ENCODE measurements at regions not wholly inside any gene's neighbourhood (a gene's known extent, or its start where the extent isn't known, plus 50 kb on each side); places are given as distances from the start of the nearest gene placed in this dataset.
A peak's percentile ranks its signal among the peaks of the same experiment; 100 is the strongest.

DNA sequence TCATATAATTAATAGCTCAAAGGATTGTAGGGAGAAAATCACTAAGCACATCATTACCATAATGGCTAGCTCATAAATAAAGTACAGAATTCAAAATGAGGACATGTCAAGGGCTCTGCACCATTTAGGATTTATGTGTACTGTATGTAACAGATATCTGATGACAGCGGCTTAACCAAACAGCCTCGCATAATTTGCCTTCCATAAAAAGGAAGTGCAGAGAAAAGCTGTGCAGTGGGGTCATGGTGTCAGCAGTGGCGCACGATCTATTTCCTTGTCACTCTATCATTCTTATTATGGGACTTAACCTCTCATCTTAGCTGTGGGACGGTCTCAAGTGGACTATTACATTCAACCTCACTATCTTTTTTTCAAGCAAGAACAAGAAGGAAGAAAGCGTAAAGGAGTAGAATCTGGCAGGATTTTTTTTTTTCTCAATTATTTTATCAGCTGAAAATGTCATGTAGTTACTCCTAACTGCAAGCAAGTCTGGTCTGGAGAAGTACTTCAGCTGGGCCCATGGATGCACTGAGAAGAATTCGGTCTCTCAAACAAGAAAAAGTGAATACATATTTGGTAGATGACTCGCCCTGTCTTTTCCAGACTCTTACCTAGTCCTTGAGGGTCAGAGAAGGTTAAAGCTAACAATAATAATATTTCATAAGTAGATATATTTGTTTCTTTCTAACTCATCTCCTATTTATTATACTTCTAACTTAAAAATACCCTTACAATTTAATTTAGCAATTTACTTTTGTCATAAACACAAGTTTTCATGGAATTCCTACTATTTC lies 94.6 kb downstream of the COX18 start:
- Histone ChIP-seq H3K27me3 (ENCODE audit: control insufficient read depth, insufficient read depth, low read length) (no peaks in the 10 kb centered on the region), H3K9me3 (ENCODE audit: control insufficient read depth in 2 of 3, insufficient read depth in 1 of 3, low read length in 3 of 3) (no peaks in the 10 kb centered on the region), H3K27ac (ENCODE audit: low read depth in 2 of 2, low read length in 2 of 2) (no peak overlapping the region), H3K36me3 (ENCODE audit: control insufficient read depth in 2 of 3, insufficient read depth in 3 of 3, low read length in 3 of 3) (no peaks in the 10 kb centered on the region), H3K4me1 (ENCODE audit: control insufficient read depth in 2 of 3, insufficient read depth in 2 of 3, low read depth in 1 of 3, low read length in 3 of 3) (no peaks in the 10 kb centered on the region), H3K9ac (ENCODE audit: low read length in 3 of 3) (no peak overlapping the region), H3K4me3 (ENCODE audit: low read length in 3 of 3) (no peak overlapping the region)
- FAIRE-seq (peak; percentile 8), DNase-seq (peak in 3 of 5 donors; percentile 38 to 52 (median 49))
- intact Hi-C loops (cut with DNase I): no loop called here
- TF ChIP-seq, protein P1, sequence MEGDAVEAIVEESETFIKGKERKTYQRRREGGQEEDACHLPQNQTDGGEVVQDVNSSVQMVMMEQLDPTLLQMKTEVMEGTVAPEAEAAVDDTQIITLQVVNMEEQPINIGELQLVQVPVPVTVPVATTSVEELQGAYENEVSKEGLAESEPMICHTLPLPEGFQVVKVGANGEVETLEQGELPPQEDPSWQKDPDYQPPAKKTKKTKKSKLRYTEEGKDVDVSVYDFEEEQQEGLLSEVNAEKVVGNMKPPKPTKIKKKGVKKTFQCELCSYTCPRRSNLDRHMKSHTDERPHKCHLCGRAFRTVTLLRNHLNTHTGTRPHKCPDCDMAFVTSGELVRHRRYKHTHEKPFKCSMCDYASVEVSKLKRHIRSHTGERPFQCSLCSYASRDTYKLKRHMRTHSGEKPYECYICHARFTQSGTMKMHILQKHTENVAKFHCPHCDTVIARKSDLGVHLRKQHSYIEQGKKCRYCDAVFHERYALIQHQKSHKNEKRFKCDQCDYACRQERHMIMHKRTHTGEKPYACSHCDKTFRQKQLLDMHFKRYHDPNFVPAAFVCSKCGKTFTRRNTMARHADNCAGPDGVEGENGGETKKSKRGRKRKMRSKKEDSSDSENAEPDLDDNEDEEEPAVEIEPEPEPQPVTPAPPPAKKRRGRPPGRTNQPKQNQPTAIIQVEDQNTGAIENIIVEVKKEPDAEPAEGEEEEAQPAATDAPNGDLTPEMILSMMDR (IDR thresholded peaks at IDR 0.05; ENCODE audit: borderline replicate concordance, extremely low read depth, insufficient read depth): no peak

GRCh38 chr4:72971572-72971971 lies 97.9 kb downstream of the COX18 start:
- H3K9me3 ChIP-seq (ENCODE audit: control insufficient read depth in 2 of 3, insufficient read depth in 1 of 3, low read length in 3 of 3): no peaks in the 10 kb centered on the region
- TF ChIP-seq, protein P1 (IDR thresholded peaks at IDR 0.05; ENCODE audit: borderline replicate concordance, extremely low read depth, insufficient read depth): no peak
- H3K36me3 ChIP-seq (ENCODE audit: control insufficient read depth in 2 of 3, insufficient read depth in 3 of 3, low read length in 3 of 3): no peaks in the 10 kb centered on the region
- H3K9ac ChIP-seq (ENCODE audit: low read length in 3 of 3): no peak overlapping the region
- FAIRE-seq: no peak
- DNase-seq: no peak
- intact Hi-C loops (cut with DNase I): no loop called here
- no peaks in the 10 kb centered on the region for H3K4me1 ChIP-seq (ENCODE audit: control insufficient read depth in 2 of 3, insufficient read depth in 2 of 3, low read depth in 1 of 3, low read length in 3 of 3)
- no peak overlapping the region for H3K27ac ChIP-seq (ENCODE audit: low read depth in 2 of 2, low read length in 2 of 2)
- no peaks in the 10 kb centered on the region for H3K27me3 ChIP-seq (ENCODE audit: control insufficient read depth, insufficient read depth, low read length)
- H3K4me3 ChIP-seq (ENCODE audit: low read length in 3 of 3): no peak overlapping the region

DNA sequence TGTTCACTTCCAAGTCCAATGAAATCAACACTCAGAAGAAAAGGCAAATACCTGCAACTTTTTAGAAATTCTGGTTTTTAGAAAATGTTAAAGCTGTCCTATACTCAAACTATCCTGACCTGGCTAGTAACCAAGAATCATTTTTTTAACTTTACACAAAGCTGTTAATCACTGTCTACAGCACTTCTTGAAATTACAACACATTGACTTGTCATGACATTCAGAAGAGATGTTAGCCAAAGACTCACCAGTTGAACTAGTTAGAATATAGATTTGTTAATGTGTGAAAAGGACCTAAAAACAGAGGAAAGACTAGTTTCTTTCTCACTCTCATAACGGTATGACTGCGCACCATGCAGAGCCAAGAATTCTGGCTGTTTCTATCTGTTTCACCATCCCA lies 98.8 kb downstream of the COX18 start:
- no peak overlapping the region for H3K27ac ChIP-seq (ENCODE audit: low read depth in 2 of 2, low read length in 2 of 2)
- H3K4me1 ChIP-seq (ENCODE audit: control insufficient read depth in 2 of 3, insufficient read depth in 2 of 3, low read depth in 1 of 3, low read length in 3 of 3): no peaks in the 10 kb centered on the region
- no peaks in the 10 kb centered on the region for H3K27me3 ChIP-seq (ENCODE audit: control insufficient read depth, insufficient read depth, low read length)
- H3K9me3 ChIP-seq (ENCODE audit: control insufficient read depth in 2 of 3, insufficient read depth in 1 of 3, low read length in 3 of 3): no peaks in the 10 kb centered on the region
- H3K36me3 ChIP-seq (ENCODE audit: control insufficient read depth in 2 of 3, insufficient read depth in 3 of 3, low read length in 3 of 3): no peaks in the 10 kb centered on the region
- TF ChIP-seq, protein P1 (IDR thresholded peaks at IDR 0.05; ENCODE audit: borderline replicate concordance, extremely low read depth, insufficient read depth): no peak
- intact Hi-C loops (cut with DNase I): no loop called here
- no peak for DNase-seq
- no peak overlapping the region for H3K9ac ChIP-seq (ENCODE audit: low read length in 3 of 3)
- FAIRE-seq: no peak
- H3K4me3 ChIP-seq (ENCODE audit: low read length in 3 of 3): no peak overlapping the region
